Activated effector memory CD4-positive, alpha-beta T cell treated with Interleukin-2 at 50 U/mL for 16 hours (primary cell): ENCODE measurements at regions not wholly inside any gene's neighbourhood (a gene's known extent, or its start where the extent isn't known, plus 50 kb on each side); places are given as distances from the start of the nearest gene placed in this dataset.

Source experiments
- DNase-seq: peaks from one replicate; pipeline ENCODE4 v3.0.0-alpha.2; 2020

- DNase-seq = no peak
These were observed 309.3 kb downstream of the RNF144A start for GRCh38 chr2:7226501-7226900.

DNA sequence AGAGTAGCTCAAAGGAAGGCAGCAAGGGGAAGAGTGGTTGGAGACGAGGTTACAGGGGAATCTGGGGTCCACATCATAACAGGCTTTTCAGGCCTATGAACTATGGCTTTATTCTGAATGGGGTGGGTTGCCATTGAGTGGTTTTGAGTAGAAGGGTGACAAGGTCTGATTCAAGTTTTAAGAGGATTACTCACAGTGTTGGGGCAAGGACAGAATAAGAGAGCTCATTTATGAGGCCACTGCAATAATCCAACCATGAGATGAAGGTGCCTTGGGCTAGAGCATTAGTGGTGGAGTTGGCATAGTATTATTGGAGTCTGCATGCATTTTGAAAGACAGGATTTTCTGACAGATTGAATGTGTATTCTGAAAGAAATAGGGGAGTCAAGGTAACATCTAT is 315.9 kb downstream of the RNF144A start:
- DNase-seq = no peak

- DNase-seq = no peak
These were observed 320.3 kb downstream of the RNF144A start for GRCh38 chr2:7237466-7237865.

DNA sequence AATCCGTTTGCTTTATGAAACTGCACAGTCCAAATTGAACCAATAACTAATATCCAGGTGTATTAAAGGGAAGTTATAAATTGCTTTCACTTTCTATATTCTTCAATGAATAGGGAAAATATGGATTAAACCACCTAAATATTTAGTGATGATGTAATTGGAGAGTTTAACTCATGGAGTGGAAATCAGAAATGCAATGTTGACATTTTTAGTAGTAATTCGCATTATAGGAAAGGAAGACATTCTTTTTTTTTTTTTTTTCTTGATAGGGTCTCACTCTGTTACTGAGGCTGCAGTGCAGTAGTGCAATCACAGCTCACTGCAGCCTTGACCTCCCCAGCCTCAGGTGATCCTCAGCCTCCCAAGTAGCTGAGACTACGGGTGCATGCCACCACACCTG is 321.9 kb downstream of the RNF144A start:
- no peak for DNase-seq

DNA sequence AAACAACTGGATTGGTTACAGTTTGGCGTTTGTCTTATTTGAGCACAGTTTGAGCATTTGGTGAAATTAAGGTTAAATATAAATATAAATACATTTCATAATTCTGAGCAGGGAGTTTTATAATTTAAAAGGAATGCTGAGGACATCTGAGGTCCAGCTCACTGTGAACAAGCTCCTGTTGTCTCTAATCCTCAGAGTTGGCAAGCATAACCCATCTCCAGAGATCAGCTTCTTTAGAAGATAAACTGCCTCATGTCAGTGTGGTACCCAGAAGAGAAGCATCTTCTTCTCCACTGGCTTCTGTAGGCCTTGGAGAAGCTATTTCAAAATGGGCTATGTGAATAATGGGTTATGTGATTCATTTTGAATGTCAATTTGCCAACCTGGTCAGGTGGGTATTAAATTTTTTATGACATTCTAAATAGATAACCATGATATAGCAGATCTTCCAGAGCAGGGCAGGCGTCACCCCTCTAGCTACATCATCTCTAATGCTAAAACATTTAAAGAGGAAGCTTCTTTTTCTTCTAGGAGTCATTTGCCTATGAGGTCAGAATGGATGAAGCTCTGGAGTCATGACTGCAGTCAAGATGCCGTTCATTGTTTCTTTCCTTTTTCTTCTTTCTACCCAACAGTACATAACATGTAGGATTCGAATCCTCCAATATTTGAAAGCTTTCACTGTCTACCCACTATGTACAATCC is 324.0 kb downstream of the RNF144A start:
- DNase-seq = no peak

DNA sequence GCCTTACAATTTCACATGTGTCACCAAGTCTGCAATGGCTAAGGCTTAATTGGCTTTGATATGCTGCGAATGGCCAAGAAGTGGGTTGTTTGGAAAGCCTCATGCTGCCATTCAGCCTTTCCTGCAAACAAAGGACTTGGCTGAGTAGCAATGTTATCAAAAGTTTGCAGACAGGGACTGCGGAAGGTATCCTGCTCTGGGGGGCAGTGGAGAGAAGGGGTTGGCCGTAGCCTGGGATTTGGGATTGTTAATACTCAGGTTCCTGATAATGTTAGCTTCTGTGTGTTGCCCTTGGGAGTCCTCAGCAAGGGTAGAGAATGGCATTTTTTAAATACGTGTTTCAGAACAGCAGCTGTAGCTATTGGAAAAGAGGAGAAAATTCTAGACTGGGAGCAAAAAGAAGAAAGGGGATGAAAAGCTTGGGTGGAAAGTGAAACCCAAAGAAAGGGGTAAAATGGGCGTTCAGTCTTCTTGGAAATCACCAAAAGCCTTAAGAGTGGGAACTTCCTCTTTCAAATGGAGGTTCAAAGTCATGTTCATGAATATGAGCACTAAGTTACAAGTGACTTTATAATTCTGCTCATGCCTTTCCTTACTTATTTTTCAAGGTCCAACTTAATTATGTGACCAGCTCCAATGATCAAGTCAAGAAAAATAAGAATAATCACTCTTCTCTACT is 325.1 kb downstream of the RNF144A start:
- no peak for DNase-seq

- DNase-seq = no peak
These were observed 326.1 kb downstream of the RNF144A start for GRCh38 chr2:7243276-7243675.

DNA sequence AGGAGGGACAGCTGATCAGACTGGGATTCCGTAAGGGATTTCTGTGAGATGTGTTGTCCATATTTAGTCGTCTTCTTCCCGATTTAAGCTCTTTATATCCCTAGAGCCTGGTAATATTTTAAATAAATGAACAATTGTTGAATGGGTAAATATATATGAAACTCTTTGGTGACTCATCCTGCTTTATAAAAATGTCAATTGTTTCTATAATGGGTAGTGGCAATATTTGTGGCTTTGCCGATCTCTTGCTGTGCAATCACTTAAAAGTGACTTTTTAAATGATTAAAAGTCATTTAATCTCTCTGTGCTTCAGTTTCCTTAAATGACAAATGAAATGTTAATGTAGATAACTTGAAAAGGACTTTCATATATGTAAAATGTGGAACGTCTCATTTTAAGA is 339.2 kb downstream of the RNF144A start:
- no peak for DNase-seq

DNA sequence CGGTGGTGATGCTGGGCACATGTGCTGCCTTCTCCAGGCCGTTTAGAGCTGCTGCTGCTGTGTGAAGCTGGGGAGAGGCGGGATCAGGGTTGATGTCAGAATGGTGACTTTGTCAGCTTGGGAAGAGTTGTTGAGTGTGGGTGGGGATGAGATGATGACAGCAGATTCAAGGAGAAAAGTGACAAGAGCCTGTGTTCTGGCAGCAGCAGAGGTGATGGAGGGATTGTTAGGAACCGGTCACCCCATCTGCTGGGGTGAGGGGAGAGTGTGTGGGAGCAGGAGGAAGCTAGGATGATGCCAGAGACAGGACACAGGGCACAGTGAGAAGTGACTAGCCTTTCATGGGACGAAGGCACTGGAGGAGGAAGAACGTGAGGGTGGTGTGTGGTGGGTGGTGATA is 345.5 kb downstream of the RNF144A start:
- no peak for DNase-seq

DNA sequence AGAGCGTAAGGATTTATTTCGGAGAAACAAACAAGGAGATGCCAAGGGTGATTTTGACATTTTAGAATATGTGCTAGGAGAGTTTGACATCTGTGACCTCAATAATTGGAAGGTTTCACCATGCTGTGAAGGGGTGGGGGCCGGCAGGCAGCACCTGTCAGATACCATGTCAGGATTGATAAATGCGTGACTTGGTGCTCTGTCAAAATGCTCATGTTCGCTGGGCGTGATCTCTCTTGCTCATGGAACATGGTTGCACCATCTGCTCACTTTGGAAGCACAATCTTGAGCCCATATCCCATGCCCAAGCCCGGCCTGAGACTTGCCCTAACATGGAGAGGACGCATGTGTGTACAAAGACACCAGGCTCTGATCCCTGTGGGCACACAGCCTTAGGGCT is 347.6 kb downstream of the RNF144A start:
- no peak for DNase-seq

DNA sequence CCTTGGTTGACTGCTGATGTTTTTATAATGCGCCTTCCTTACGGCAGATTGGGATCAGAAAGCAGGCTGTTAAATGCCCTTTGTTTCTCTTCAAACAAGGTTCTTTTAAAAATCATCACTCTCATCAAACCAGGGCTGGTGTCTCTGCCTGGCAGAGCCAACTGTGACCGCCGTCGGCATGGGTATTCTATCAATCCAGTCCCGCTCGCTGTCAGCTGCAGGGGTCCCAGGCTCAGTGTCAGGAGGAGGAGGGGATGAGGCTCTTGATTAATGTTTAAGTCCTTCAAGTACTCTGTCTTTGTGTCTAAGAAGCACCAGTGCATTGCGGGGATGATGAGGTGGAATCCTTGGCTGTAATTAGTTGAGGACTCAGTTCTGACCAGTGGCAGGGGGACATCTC is 348.1 kb downstream of the RNF144A start:
- DNase-seq = no peak

DNA sequence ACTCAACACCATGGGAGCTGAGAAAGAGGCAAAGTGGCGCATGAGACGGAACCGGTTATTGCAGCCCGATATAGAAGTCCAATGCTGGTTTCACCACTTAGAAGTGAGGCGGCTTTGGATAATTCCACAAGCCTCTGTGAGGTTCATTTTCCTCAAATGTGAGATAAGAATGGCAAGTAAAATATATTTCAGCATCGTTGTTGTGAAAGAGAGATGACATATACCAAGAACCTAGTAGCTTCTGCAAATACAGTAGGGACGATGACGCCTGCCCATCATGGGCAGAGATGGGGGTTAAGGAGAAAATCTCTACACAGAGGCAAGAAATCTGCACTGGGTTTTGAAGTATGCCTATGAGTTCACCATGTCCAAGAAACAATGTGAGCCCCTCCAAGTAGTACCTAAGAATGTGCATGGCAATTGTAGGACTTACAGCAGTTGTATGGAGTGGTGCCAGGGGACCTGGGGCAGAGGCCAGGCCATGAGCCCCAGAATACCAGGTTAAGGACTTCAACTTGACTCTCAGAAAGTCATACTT is 352.0 kb downstream of the RNF144A start:
- no peak for DNase-seq

GRCh38 chr2:7270011-7270431 is 352.8 kb downstream of the RNF144A start:
- DNase-seq = no peak

DNA sequence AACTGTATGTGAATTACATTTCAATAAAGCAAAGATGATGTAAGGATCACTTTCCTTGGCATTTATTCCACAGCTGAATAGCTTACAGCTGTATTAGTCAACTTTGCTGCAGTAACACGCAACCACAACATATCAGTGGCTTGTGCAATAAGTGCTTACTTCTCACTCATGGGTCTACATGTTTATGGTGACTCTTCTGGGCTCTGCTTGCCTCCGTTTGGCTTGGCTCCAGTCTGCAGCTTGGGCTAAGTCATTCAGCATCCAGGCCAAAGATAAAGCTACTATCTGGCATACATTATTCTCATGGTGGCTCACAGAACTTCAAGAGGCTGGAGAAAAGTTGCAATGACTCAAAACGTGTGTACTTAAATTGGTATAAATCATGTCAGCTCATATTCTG is 355.0 kb downstream of the RNF144A start:
- DNase-seq = no peak

DNA sequence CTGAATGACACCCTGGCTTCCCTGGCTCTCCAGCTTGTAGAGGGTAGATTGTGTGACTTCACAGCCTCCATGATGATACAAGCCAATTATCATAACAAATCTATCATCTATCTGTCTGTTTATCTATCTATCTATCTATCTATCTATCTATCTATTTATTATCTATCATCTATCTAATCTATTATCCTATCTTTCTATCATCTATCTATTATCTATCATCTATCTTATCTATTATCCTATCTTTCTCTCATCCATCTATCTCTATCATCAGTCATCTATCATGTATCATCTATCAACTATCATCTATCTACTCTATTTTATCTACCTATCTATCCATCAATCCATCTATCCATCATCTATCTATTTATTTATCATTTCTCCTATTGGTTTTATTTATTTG is 361.8 kb downstream of the RNF144A start:
- no peak for DNase-seq

DNA sequence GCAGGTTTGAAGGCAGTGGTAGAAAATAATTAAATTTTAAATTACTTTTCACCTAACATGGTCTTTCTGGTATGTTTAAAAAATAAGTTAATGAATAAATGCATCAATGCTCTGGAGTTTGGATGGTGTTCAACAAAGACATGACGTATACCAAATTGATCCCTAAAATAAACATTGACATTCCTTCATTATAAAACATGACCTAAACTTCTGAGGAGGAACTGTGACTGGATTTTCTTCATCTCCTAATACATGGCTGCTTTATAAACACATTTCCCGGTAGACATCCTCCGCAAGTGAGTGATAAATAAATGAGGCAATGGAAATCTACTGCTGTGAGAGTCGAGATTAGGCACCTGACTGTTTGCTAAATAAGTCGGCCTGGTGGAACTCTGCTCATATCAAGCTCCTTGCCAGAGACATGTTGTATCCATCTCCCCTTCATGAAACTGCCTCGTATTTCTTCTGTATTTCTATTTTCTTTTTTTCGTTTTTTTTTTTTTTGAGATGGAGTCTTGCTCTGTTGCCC is 362.3 kb downstream of the RNF144A start:
- no peak for DNase-seq

- DNase-seq = no peak
These were observed 363.6 kb downstream of the RNF144A start for GRCh38 chr2:7280790-7281189.

GRCh38 chr2:7281231-7282201 is 364.3 kb downstream of the RNF144A start:
- DNase-seq = no peak

- DNase-seq = no peak
These were observed 368.9 kb downstream of the RNF144A start for GRCh38 chr2:7286120-7286519.

GRCh38 chr2:7288484-7288883 is 371.3 kb downstream of the RNF144A start:
- DNase-seq = no peak

- DNase-seq = no peak
These were observed 372.5 kb downstream of the RNF144A start for GRCh38 chr2:7289697-7290096.

DNA sequence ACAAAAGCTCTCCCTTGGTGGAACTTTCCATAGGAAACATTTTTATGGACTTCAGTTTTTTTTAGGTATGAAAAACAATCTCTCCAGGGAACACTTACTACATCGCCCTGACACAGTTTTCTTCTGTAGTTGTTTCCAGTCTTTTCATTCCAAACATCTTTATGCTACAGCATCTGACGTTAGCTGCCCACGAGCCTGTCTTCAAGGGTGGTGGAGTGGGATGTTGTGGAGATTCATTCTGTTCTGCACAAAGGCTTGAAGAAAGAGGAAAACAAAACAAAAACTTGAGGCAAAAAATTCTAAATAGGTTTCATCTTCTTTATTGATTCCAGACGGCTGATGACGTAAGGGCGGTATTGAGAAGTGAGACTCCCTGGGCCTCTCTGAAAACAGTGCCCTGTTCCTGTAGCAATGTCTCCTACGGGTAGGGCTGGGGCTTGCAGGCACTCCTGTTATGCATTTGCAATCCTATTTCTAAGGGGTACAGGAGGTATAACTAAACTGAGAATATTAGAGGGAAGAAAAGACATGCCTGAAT is 375.0 kb downstream of the RNF144A start:
- DNase-seq = no peak

- no peak for DNase-seq
These were observed 392.4 kb downstream of the RNF144A start for GRCh38 chr2:7309582-7309981.
